PC-3 (cell line): ENCODE measurements at regions not wholly inside any gene's neighbourhood (a gene's known extent, or its start where the extent isn't known, plus 50 kb on each side); places are given as distances from the start of the nearest gene placed in this dataset.

ENCODE experiments used
- EZH2 ChIP-seq: fragments of 300-600 bp; sonication (generic); IDR thresholded peaks from one replicate; pipeline ENCODE4 v1.6.1; 2017; ENCODE audit warnings: antibody characterized with exemption, mild to moderate bottlenecking, low read length; ENCODE audit not compliant: unreplicated experiment
- TF ChIP-seq, protein P1 (sequence below): fragments of 300-600 bp; sonication (generic); conservative IDR thresholded peaks from 2 replicates; pipeline ENCODE4 v1.5.1; 2017; ENCODE audit warnings: antibody characterized with exemption, low read depth, mild to moderate bottlenecking, low read length

DNA sequence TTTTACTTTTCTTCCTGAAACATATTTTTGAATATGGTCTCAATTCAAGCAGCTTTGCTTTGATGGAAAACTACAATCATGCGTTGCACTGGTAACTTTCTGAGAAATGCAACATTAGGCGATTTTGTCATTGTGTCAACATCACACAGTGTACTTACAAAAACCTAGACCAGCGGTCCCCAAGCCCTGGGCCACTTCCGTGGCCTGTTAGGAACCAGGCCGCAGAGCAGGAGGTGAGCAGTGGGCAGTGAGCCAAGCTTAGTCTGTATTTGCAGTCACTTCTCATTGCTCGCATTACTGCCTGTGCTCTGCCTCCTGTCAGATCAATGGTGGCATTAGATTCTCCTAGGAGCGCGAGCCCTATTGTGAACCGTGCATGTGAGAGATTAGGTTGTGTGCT is 163.7 kb upstream of the NOVA1 start:
- TF ChIP-seq, protein P1, sequence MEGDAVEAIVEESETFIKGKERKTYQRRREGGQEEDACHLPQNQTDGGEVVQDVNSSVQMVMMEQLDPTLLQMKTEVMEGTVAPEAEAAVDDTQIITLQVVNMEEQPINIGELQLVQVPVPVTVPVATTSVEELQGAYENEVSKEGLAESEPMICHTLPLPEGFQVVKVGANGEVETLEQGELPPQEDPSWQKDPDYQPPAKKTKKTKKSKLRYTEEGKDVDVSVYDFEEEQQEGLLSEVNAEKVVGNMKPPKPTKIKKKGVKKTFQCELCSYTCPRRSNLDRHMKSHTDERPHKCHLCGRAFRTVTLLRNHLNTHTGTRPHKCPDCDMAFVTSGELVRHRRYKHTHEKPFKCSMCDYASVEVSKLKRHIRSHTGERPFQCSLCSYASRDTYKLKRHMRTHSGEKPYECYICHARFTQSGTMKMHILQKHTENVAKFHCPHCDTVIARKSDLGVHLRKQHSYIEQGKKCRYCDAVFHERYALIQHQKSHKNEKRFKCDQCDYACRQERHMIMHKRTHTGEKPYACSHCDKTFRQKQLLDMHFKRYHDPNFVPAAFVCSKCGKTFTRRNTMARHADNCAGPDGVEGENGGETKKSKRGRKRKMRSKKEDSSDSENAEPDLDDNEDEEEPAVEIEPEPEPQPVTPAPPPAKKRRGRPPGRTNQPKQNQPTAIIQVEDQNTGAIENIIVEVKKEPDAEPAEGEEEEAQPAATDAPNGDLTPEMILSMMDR: no peak
- TF ChIP-seq EZH2: no peak
